ENCODE measurements at regions not wholly inside any gene's neighbourhood (a gene's known extent, or its start where the extent isn't known, plus 50 kb on each side); places are given as distances from the start of the nearest gene placed in this dataset.

- no peak for TF ChIP-seq EZH2 (IDR thresholded peaks at IDR 0.05)
- no peak for TF ChIP-seq CTCF (IDR thresholded peaks at IDR 0.05)
Observed at GRCh38 chr11:116328851-116329250, 443.9 kb downstream of the BUD13 start.
